Uterus (tissue), 3 donors: ENCODE measurements at regions not wholly inside any gene's neighbourhood (a gene's known extent, or its start where the extent isn't known, plus 50 kb on each side); places are given as distances from the start of the nearest gene placed in this dataset.

Experiments
- DNase-seq, 2 donors: peaks; one replicate each; pipeline ENCODE4 v3.0.0-alpha.2; 2019 to 2020
- H3K27ac ChIP-seq, 2 donors: fragments of 200-600 bp; sonication (generic); 1 replicate in 1 of 2; 2 replicates in 1 of 2; pipeline ENCODE4 v1.5.1; 2016 to 2018
- H3K27me3 ChIP-seq, 2 donors: fragments of 200-600 bp; sonication (generic); one replicate each; pipeline ENCODE4 v1.5.1; 2018 to 2019; ENCODE audit warnings: control low read depth in 1 of 2
- H3K36me3 ChIP-seq, 2 donors: fragments of 200-600 bp; sonication (generic); one replicate each; pipeline ENCODE4 v1.5.1; 2019; ENCODE audit warnings: control low read depth in 1 of 2
- H3K4me1 ChIP-seq, 2 donors: fragments of 200-600 bp; sonication (generic); one replicate each; pipeline ENCODE4 v1.5.1; 2018 to 2019; ENCODE audit warnings: control low read depth in 1 of 2
- H3K4me3 ChIP-seq, 2 donors: fragments of 200-600 bp; sonication (generic); 1 replicate in 1 of 2; 2 replicates in 1 of 2; pipeline ENCODE4 v1.5.1; 2018 to 2019; ENCODE audit warnings: mild to moderate bottlenecking in 1 of 2
- H3K9me3 ChIP-seq, 2 donors: fragments of 200-600 bp; sonication (generic); one replicate each; pipeline ENCODE4 v1.5.1; 2019; ENCODE audit warnings: control low read depth in 1 of 2
- POLR2A ChIP-seq, 2 donors: fragments of 450-650 bp; IDR thresholded peaks; one replicate each; pipeline ENCODE4 v1.6.1; 2016; ENCODE audit warnings: antibody characterized with exemption in 2 of 2, mild to moderate bottlenecking in 1 of 2, moderate library complexity in 1 of 2
- intact Hi-C: fragments of 100-400 bp; cut with DNase I; formaldehyde crosslinking; loops from one replicate; pipeline ENCODE4 v1.15.1; 2023; ENCODE audit warnings: low total_unique reads
- TF ChIP-seq, protein P1 (sequence below), 4 experiments: fragments of 200-600 bp in 2 of 4; fragments of 450-650 bp in 2 of 4; sonication (generic) in 2 of 4; IDR thresholded peaks; one replicate each; pipeline ENCODE4 v1.5.1; 2016 to 2019; ENCODE audit warnings: antibody characterized with exemption in 4 of 4, mild to moderate bottlenecking in 2 of 4, moderate library complexity in 1 of 4
- donor health status: DM: yes; HTN: yes; CAD: no.

DNA sequence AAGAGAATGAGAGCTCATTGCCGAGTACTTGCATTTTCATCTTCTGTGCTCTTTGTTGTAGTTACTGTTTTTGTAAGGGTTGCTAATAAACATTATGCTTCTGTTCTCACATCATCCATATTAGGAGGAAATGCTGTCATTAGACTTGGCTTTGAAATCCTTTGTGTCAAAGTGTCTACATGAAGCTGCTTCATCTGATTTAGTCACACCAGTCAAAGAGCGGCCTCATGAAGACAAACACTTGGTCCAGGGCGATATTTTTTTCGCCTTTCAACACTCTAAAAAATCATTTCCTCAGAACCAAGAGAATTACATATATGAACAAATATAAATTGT lies 105.0 kb downstream of the SPRY2 start:
- intact Hi-C loops = no loop called here
- TF ChIP-seq POLR2A (IDR thresholded peaks at IDR 0.05) = no peak
- TF ChIP-seq, protein P1, sequence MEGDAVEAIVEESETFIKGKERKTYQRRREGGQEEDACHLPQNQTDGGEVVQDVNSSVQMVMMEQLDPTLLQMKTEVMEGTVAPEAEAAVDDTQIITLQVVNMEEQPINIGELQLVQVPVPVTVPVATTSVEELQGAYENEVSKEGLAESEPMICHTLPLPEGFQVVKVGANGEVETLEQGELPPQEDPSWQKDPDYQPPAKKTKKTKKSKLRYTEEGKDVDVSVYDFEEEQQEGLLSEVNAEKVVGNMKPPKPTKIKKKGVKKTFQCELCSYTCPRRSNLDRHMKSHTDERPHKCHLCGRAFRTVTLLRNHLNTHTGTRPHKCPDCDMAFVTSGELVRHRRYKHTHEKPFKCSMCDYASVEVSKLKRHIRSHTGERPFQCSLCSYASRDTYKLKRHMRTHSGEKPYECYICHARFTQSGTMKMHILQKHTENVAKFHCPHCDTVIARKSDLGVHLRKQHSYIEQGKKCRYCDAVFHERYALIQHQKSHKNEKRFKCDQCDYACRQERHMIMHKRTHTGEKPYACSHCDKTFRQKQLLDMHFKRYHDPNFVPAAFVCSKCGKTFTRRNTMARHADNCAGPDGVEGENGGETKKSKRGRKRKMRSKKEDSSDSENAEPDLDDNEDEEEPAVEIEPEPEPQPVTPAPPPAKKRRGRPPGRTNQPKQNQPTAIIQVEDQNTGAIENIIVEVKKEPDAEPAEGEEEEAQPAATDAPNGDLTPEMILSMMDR (IDR thresholded peaks at IDR 0.05) = no peak

DNA sequence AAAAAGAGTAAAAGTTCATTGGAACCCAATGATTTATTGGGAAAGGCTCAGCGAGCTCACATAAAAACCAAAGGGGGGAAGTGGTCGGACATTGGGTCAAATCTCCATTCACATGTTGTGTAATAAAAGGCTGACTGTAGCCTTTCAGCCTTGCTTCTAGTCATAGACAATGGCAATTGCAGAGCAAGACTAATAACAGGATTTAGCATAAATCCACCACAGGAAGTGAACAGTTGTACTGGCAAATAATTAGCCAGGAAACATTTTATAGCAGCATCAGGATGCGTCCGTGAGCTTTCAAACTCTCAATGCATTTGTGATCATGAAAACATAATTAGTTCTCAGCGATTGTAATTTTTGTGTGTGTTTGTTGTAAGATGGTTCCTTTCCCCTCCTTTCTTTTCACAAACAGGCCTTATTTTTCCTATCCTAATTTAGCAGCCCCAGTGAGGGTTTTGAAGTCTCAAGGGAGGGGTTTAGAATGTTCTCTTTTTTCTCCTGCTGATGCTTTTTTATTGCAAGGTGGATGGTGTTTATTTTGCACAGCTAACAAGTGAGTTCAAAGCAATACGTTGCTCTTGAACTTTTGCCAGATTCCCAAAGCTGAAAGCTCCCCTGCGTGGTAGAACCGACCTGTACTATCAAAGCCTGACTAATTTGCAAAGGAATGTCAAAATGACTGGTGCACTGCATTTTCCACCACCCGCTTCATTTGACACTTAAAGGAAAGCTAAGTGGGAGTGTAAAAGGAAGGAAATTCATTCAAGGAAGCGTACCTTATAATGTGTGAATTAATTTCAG lies 105.6 kb downstream of the SPRY2 start:
- TF ChIP-seq POLR2A (IDR thresholded peaks at IDR 0.05) = no peak
- TF ChIP-seq, protein P1 (IDR thresholded peaks at IDR 0.05) = no peak
- no peak overlapping the region for H3K27ac ChIP-seq
- H3K4me3 ChIP-seq = no peak overlapping the region
- H3K36me3 ChIP-seq = no peaks in the 10 kb centered on the region
- H3K27me3 ChIP-seq = no peaks in the 10 kb centered on the region
- no peaks in the 10 kb centered on the region for H3K9me3 ChIP-seq
- no peak for DNase-seq
- H3K4me1 ChIP-seq = no peaks in the 10 kb centered on the region
- intact Hi-C loops = no loop called here

More for the DNA sequence above, 105.0 kb downstream of the SPRY2 start:
- Histone ChIP-seq H3K27ac (no peak overlapping the region), H3K9me3 (no peaks in the 10 kb centered on the region), H3K4me3 (no peak overlapping the region), H3K4me1 (no peaks in the 10 kb centered on the region), H3K27me3 (no peaks in the 10 kb centered on the region), H3K36me3 (no peaks in the 10 kb centered on the region)
- DNase-seq = no peak

DNA sequence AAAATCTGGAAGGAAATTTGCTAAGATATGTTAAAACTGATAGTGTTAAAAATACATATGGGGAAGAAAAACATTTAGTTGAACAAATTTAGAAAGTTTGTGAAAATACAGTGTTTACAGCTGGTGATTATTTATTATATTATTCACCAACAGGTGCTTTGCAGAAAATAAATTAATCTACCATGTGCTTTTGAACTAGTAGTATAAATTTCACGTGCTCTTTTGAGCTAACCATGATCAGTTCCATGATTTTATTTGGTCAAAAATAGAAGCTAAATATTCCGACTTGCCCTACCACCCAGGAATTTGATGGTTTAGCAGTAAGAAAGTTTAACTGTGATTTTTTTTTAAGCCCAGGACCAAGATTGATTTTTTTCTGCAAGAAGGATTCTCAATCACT lies 113.3 kb downstream of the SPRY2 start:
- Histone ChIP-seq H3K9me3 (no peaks in the 10 kb centered on the region), H3K27ac (no peak overlapping the region), H3K4me1 (no peaks in the 10 kb centered on the region), H3K4me3 (no peak overlapping the region), H3K27me3 (no peaks in the 10 kb centered on the region), H3K36me3 (no peaks in the 10 kb centered on the region)
- TF ChIP-seq, protein P1 (IDR thresholded peaks at IDR 0.05) = no peak
- no peak for TF ChIP-seq POLR2A (IDR thresholded peaks at IDR 0.05)
- intact Hi-C loops = no loop called here
- no peak for DNase-seq

DNA sequence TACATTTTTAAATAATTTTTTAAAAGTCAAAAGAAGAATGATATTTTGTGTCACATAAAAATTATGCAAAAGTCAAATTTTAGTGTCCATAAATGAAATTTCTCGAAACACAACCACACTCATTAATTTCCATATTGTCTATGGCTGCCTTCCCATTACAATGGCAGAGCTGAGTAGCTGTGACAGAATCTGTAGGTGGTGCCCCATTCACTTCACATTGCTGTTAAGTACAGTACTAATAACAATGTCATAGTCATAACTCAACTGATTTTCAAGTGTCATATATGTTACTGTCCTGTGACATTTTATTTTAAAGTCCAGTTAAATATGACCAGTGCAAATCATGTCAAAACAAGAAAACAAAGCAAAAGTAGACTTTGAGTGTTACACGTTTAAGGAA lies 114.3 kb downstream of the SPRY2 start:
- Histone ChIP-seq H3K27me3 (no peaks in the 10 kb centered on the region), H3K4me3 (no peak overlapping the region), H3K27ac (no peak overlapping the region), H3K9me3 (no peaks in the 10 kb centered on the region), H3K4me1 (no peaks in the 10 kb centered on the region), H3K36me3 (no peaks in the 10 kb centered on the region)
- TF ChIP-seq POLR2A (IDR thresholded peaks at IDR 0.05) = no peak
- TF ChIP-seq, protein P1 (IDR thresholded peaks at IDR 0.05) = no peak
- intact Hi-C loops = no loop called here
- DNase-seq = no peak

DNA sequence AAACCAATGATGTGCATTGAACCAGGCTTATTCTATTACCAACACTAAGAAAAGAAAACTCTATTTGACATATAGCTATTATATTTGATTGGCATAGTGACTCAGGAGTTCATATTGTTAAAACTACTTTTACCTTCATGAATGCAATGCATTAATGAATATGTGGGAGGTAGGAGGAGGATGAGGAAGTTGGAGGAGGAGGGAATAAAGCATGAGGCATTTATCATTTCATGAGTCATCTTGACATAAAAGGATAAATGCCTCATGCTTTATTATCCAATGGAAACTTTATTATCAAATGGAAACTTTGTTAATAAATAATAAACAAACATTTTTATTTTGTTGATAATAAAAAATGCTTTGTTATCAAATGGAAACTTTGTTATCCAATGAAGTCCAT lies 116.5 kb downstream of the SPRY2 start:
- H3K27ac ChIP-seq = no peak overlapping the region
- TF ChIP-seq, protein P1 (IDR thresholded peaks at IDR 0.05) = no peak
- no peak for TF ChIP-seq POLR2A (IDR thresholded peaks at IDR 0.05)
- no peak overlapping the region for H3K4me3 ChIP-seq
- no peaks in the 10 kb centered on the region for H3K9me3 ChIP-seq
- no peaks in the 10 kb centered on the region for H3K36me3 ChIP-seq
- no peaks in the 10 kb centered on the region for H3K4me1 ChIP-seq
- no peaks in the 10 kb centered on the region for H3K27me3 ChIP-seq
- DNase-seq = no peak
- intact Hi-C loops = no loop called here
